Activated T-cell treated with anti-CD3 and anti-CD28 coated beads, Interleukin-2, amount 50 U/mL, for 48 hours (primary cell): ENCODE measurements at regions not wholly inside any gene's neighbourhood (a gene's known extent, or its start where the extent isn't known, plus 50 kb on each side); places are given as distances from the start of the nearest gene placed in this dataset.

Experiments used
- DNase-seq, 2 experiments: peaks; one replicate each; pipeline ENCODE4 v3.0.0-alpha.2; 2020

- DNase-seq: no peak
Observed at GRCh38 chr10:126851414-126852108, 53.7 kb upstream of the DOCK1 start.

DNA sequence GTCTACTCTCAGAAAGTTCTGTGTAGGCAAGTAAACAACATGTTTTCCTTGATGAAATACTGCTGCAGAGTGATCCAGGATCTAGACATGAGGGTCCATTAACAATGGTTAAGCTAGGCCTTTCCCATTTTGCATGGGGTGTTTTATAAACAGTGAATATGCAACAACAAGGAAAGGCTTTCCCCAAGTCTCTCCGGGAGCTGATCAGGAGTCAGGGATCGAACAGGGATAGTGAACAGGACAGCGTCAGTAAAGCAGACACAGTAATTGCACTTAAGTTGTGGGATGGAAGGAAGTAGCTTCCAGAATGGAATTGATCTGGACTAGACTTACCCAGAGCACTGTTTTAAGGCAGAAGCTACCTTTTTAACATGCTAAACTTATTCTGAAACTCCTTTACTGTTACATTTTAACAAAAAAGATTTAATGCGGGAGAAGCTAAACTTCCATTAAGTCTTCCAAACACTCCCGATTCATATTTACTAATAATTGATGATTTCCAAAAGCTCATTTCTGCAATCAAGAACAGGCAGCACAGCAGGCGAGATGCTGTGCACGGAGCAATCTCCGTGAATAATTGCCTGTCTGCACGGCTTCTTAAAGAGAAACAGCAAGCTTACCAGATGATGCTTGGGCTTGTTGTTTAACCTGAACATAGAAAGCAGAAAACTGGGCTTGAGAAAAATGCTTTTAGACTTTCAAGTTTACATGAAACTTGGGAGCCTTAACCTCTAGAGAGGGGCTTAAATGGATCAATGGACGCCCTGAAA is 50.3 kb upstream of the DOCK1 start:
- DNase-seq: no peak
